A673 (cell line): ENCODE measurements at regions not wholly inside any gene's neighbourhood (a gene's known extent, or its start where the extent isn't known, plus 50 kb on each side); places are given as distances from the start of the nearest gene placed in this dataset.

Experiments
- EZH2 ChIP-seq: fragments of 200-600 bp; sonication (generic); IDR thresholded peaks from 2 replicates; pipeline ENCODE4 v1.6.1; 2017; ENCODE audit warnings: borderline replicate concordance, low read depth, mild to moderate bottlenecking, mixed read lengths, antibody characterized with exemption, low read length; ENCODE audit not compliant: poor library complexity, severe bottlenecking
- TF ChIP-seq, protein P1 (sequence below): fragments of 300-800, 200-600 bp; sonication (generic); conservative IDR thresholded peaks from 2 replicates; pipeline ENCODE4 v1.5.1; 2017; ENCODE audit warnings: low read depth, mild to moderate bottlenecking, antibody characterized with exemption, low read length, moderate library complexity, mixed read lengths

DNA sequence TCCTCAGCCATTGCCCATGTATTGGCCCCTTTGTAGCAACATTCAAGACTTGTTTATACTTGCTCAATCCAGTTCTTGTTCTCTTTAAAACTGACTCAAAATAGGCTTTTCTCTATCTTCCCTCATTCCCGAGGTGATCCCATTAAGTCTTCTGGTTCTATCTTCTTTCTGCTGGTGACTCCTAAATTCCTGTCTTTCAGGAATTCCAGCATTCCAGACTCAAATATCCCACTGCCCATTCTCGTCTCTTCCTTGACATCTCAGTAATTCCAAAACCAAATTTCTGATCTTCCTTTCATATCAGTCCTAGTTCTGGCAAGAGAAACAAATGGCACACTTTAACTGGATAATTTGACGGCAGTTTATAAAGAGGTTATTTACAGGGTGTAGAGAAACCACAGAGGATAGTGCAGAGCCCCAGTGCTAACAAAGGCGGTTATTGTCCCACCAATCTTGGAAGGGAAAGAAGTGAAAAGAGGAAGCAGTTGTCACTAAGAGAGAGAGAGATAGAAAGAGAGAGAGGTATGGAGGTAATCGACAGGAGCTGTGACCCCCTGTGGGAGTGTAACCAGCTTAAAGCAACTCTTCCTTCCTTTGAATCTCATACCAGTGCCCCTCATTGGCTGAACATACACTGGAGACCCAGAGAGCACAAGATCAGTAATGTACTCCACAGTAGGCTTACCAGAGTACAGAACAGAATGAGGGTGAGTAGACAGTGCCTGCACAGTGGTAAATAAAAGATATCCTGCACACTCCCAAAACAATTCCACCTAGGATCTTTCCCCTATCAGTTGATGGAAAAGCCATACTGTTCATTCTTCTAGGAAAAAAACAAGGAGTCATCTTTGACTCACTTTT, 177.6 kb upstream of the LMNTD1 start:
- TF ChIP-seq, protein P1, sequence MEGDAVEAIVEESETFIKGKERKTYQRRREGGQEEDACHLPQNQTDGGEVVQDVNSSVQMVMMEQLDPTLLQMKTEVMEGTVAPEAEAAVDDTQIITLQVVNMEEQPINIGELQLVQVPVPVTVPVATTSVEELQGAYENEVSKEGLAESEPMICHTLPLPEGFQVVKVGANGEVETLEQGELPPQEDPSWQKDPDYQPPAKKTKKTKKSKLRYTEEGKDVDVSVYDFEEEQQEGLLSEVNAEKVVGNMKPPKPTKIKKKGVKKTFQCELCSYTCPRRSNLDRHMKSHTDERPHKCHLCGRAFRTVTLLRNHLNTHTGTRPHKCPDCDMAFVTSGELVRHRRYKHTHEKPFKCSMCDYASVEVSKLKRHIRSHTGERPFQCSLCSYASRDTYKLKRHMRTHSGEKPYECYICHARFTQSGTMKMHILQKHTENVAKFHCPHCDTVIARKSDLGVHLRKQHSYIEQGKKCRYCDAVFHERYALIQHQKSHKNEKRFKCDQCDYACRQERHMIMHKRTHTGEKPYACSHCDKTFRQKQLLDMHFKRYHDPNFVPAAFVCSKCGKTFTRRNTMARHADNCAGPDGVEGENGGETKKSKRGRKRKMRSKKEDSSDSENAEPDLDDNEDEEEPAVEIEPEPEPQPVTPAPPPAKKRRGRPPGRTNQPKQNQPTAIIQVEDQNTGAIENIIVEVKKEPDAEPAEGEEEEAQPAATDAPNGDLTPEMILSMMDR = no peak
- no peak for TF ChIP-seq EZH2
